HL-60 (cell line): ENCODE measurements at regions not wholly inside any gene's neighbourhood (a gene's known extent, or its start where the extent isn't known, plus 50 kb on each side); places are given as distances from the start of the nearest gene placed in this dataset.

Experiments
- DNase-seq, 2 experiments: peaks; one replicate each; pipeline ENCODE4 v3.0.0-alpha.2; 2010 to 2020; ENCODE audit warnings: low read depth in 1 of 2, low spot score in 1 of 2
- H3K27ac ChIP-seq: fragments of 250-450 bp; sonication (Bioruptor Pico); replicated peaks from 2 replicates; pipeline ENCODE4 v1.5.1; 2020; ENCODE audit warnings: mild to moderate bottlenecking, moderate library complexity
- H3K27me3 ChIP-seq: fragments of 250-450 bp; sonication (Bioruptor Pico); 2 replicates; pipeline ENCODE4 v1.5.1; 2021; ENCODE audit warnings: mild to moderate bottlenecking, moderate library complexity; ENCODE audit not compliant: insufficient read depth, poor library complexity, severe bottlenecking
- H3K4me3 ChIP-seq: replicated peaks from 2 replicates; pipeline ENCODE4 v1.5.1; 2011; ENCODE audit warnings: mild to moderate bottlenecking, control low read depth, low read length; ENCODE audit not compliant: insufficient read depth
- CTCF ChIP-seq: IDR thresholded peaks from one replicate; pipeline ENCODE4 v1.5.1; 2011; ENCODE audit warnings: low read length, control low read depth, inconsistent platforms; ENCODE audit not compliant: insufficient read depth
- GABPA ChIP-seq: IDR thresholded peaks from 2 replicates; pipeline ENCODE4 v1.6.1; 2012; ENCODE audit warnings: low read depth
- POLR2AphosphoS5 ChIP-seq: IDR thresholded peaks from 2 replicates; pipeline ENCODE4 v1.6.1; 2012; ENCODE audit warnings: low read depth
- REST ChIP-seq: IDR thresholded peaks from 2 replicates; pipeline ENCODE4 v1.6.1; 2012; ENCODE audit warnings: low read depth; ENCODE audit not compliant: insufficient replicate concordance
- SPI1 ChIP-seq: IDR thresholded peaks from 2 replicates; pipeline ENCODE4 v1.6.1; 2012; ENCODE audit warnings: low read depth, mild to moderate bottlenecking, borderline replicate concordance

GRCh38 chr5:117872798-117873368 is 1115.5 kb downstream of the DTWD2 start:
- H3K4me3 ChIP-seq, result no peak overlapping the region
- no peak for DNase-seq
- H3K27ac ChIP-seq, result no peak overlapping the region
- TF ChIP-seq REST (no peak), CTCF (no peak), SPI1 (no peak), GABPA (no peak), POLR2AphosphoS5 (no peak)
- no peaks in the 10 kb centered on the region for H3K27me3 ChIP-seq

- no peak for TF ChIP-seq SPI1
- TF ChIP-seq POLR2AphosphoS5, result no peak
- no peak for TF ChIP-seq REST
- TF ChIP-seq CTCF, result no peak
- no peak for TF ChIP-seq GABPA
- no peak for DNase-seq
Measured at GRCh38 chr5:117869596-117869995, 1118.8 kb downstream of the DTWD2 start.

GRCh38 chr5:117863586-117864296 is 1124.6 kb downstream of the DTWD2 start:
- peak overlapping the region; percentile 44 for H3K27ac ChIP-seq
- no peaks in the 10 kb centered on the region for H3K27me3 ChIP-seq
- no peak overlapping the region for H3K4me3 ChIP-seq
- no peak for TF ChIP-seq REST
- TF ChIP-seq SPI1, result peak; percentile 90
- TF ChIP-seq GABPA, result no peak
- DNase-seq, result peak in 1 of 2 experiments; percentile 44

More at GRCh38 chr5:117869596-117869995, 1118.8 kb downstream of the DTWD2 start:
- H3K27me3 ChIP-seq, result no peaks in the 10 kb centered on the region
- H3K4me3 ChIP-seq, result no peak overlapping the region
- H3K27ac ChIP-seq, result no peak overlapping the region
